ENCODE measurements at regions not wholly inside any gene's neighbourhood (a gene's known extent, or its start where the extent isn't known, plus 50 kb on each side); places are given as distances from the start of the nearest gene placed in this dataset.

DNA sequence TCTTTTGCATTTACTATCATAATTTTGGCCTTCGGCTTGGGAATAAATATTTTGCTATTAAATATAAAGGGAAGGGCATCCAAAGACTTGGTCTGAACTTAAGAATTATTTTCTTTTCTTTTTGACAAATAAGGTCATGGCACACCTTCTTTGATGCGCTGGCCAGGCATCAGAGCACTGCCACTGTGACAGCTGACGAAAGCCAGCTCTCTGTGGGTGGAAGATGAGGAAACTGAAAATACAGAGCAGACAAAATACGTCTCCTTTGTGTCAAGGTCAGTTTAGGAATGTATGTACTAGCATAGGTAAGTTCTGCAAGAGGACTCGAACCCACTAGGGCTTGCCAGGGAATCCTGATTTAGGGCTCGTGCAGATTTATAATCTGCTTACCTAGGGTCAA, 155.9 kb upstream of the MEIS1 start:
- no peaks in the 10 kb centered on the region for H3K79me2 ChIP-seq (ENCODE audit: control insufficient read depth, insufficient read depth, low read length)
- H3K27me3 ChIP-seq (replicated peaks in 1 of 4; ENCODE audit: control extremely low read depth in 1 of 4, control insufficient read depth in 3 of 4, insufficient read depth in 4 of 4, low read length in 3 of 4): no peaks in the 10 kb centered on the region
- ATAC-seq (ENCODE audit: low read depth) (no peak), DNase-seq (no peak)
- H3K27ac Mint-ChIP-seq: no peak overlapping the region
- no peaks in the 10 kb centered on the region for H3K9me3 Mint-ChIP-seq (ENCODE audit: insufficient read depth)
- ChIA-PET CTCF (no interaction called here), POLR2A (no interaction called here)
- 70% methylated on average over 3 of the region's 6 CpGs for WGBS (ENCODE audit: insufficient coverage)
- TF ChIP-seq EZH2 (IDR thresholded peaks at IDR 0.05; ENCODE audit: borderline replicate concordance, insufficient read depth, low read depth, low read length, poor library complexity, severe bottlenecking): no peak
- TF ChIP-seq, protein P1, sequence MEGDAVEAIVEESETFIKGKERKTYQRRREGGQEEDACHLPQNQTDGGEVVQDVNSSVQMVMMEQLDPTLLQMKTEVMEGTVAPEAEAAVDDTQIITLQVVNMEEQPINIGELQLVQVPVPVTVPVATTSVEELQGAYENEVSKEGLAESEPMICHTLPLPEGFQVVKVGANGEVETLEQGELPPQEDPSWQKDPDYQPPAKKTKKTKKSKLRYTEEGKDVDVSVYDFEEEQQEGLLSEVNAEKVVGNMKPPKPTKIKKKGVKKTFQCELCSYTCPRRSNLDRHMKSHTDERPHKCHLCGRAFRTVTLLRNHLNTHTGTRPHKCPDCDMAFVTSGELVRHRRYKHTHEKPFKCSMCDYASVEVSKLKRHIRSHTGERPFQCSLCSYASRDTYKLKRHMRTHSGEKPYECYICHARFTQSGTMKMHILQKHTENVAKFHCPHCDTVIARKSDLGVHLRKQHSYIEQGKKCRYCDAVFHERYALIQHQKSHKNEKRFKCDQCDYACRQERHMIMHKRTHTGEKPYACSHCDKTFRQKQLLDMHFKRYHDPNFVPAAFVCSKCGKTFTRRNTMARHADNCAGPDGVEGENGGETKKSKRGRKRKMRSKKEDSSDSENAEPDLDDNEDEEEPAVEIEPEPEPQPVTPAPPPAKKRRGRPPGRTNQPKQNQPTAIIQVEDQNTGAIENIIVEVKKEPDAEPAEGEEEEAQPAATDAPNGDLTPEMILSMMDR (IDR thresholded peaks at IDR 0.05): no peak
- no peaks in the 10 kb centered on the region for H3K9me3 ChIP-seq (ENCODE audit: control extremely low read depth in 1 of 3, control insufficient read depth in 2 of 3, insufficient read depth in 1 of 3, low read length in 2 of 3)
- H3K27me3 Mint-ChIP-seq: no peaks in the 10 kb centered on the region
- H3K9ac ChIP-seq (ENCODE audit: low read length): no peak overlapping the region
- H3K36me3 ChIP-seq (replicated peaks in 1 of 2; ENCODE audit: control extremely low read depth in 1 of 2, control insufficient read depth in 1 of 2, extremely low read depth in 1 of 2, insufficient read depth in 2 of 2, low read length in 1 of 2): no peaks in the 10 kb centered on the region
- no peak overlapping the region for H3K4me2 ChIP-seq (replicated peaks; ENCODE audit: low read depth, low read length, poor library complexity, severe bottlenecking)
- no peak overlapping the region for H2AFZ ChIP-seq (ENCODE audit: insufficient read depth, low read depth, low read length, poor library complexity, severe bottlenecking)
- no peaks in the 10 kb centered on the region for H4K20me1 ChIP-seq (ENCODE audit: control insufficient read depth, insufficient read depth, low read length, poor library complexity, severe bottlenecking)
- H3K27ac ChIP-seq (ENCODE audit: low read length in 2 of 2): no peak overlapping the region
- H3K4me1 Mint-ChIP-seq: no peaks in the 10 kb centered on the region
- no peak overlapping the region for H3K4me3 Mint-ChIP-seq
- intact Hi-C loops (cut with micrococcal nuclease): no loop called here
- no peak overlapping the region for H3K4me3 ChIP-seq (ENCODE audit: control extremely low read depth in 1 of 5, extremely low read depth in 1 of 5, insufficient read depth in 1 of 5, low read depth in 2 of 5, low read length in 4 of 5)
- H3K4me1 ChIP-seq (ENCODE audit: control insufficient read depth in 2 of 2, insufficient read depth in 2 of 2, low read length in 2 of 2): no peaks in the 10 kb centered on the region

DNA sequence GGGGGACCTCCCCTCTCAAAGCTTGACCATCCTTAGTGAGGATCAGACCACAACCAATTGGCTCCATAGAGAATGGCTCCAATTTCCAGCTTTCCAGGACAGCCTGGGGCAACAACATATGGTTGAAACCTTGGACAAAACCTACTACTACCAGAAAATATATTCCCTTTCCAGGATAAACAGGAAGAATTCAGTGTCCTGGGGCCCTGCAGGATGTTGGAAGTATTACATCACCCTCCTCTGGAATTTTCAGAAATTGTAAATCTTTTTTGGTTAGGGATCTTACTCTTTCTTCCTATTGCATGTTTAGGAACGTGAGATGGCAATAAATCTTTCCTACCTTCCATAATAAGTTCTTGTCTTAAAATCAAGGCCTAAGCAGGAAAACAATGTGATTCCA, 158.9 kb upstream of the MEIS1 start:
- Mint-ChIP-seq H3K27me3 (no peaks in the 10 kb centered on the region), H3K4me3 (no peak overlapping the region), H3K4me1 (no peaks in the 10 kb centered on the region), H3K9me3 (ENCODE audit: insufficient read depth) (no peaks in the 10 kb centered on the region), H3K27ac (no peak overlapping the region)
- H3K9me3 ChIP-seq (ENCODE audit: control extremely low read depth in 1 of 3, control insufficient read depth in 2 of 3, insufficient read depth in 1 of 3, low read length in 2 of 3): no peaks in the 10 kb centered on the region
- H4K20me1 ChIP-seq (ENCODE audit: control insufficient read depth, insufficient read depth, low read length, poor library complexity, severe bottlenecking): no peaks in the 10 kb centered on the region
- ATAC-seq (ENCODE audit: low read depth) (no peak), DNase-seq (no peak)
- no peak overlapping the region for H2AFZ ChIP-seq (ENCODE audit: insufficient read depth, low read depth, low read length, poor library complexity, severe bottlenecking)
- no peaks in the 10 kb centered on the region for H3K79me2 ChIP-seq (ENCODE audit: control insufficient read depth, insufficient read depth, low read length)
- H3K4me3 ChIP-seq (ENCODE audit: control extremely low read depth in 1 of 5, extremely low read depth in 1 of 5, insufficient read depth in 1 of 5, low read depth in 2 of 5, low read length in 4 of 5): no peak overlapping the region
- H3K9ac ChIP-seq (ENCODE audit: low read length): no peak overlapping the region
- H3K4me2 ChIP-seq (replicated peaks; ENCODE audit: low read depth, low read length, poor library complexity, severe bottlenecking): no peak overlapping the region
- no peaks in the 10 kb centered on the region for H3K27me3 ChIP-seq (replicated peaks in 1 of 4; ENCODE audit: control extremely low read depth in 1 of 4, control insufficient read depth in 3 of 4, insufficient read depth in 4 of 4, low read length in 3 of 4)
- ChIA-PET POLR2A (no interaction called here), CTCF (no interaction called here)
- no peaks in the 10 kb centered on the region for H3K36me3 ChIP-seq (replicated peaks in 1 of 2; ENCODE audit: control extremely low read depth in 1 of 2, control insufficient read depth in 1 of 2, extremely low read depth in 1 of 2, insufficient read depth in 2 of 2, low read length in 1 of 2)
- no CpG with 5 or more reads among the region's 1 CpG for WGBS (ENCODE audit: insufficient coverage)
- TF ChIP-seq EZH2 (IDR thresholded peaks at IDR 0.05; ENCODE audit: borderline replicate concordance, insufficient read depth, low read depth, low read length, poor library complexity, severe bottlenecking): no peak
- TF ChIP-seq, protein P1 (IDR thresholded peaks at IDR 0.05): no peak
- intact Hi-C loops (cut with micrococcal nuclease): no loop called here
- no peak overlapping the region for H3K27ac ChIP-seq (ENCODE audit: low read length in 2 of 2)
- H3K4me1 ChIP-seq (ENCODE audit: control insufficient read depth in 2 of 2, insufficient read depth in 2 of 2, low read length in 2 of 2): no peaks in the 10 kb centered on the region

All from B cell (primary cell).